ENCODE measurements at regions not wholly inside any gene's neighbourhood (a gene's known extent, or its start where the extent isn't known, plus 50 kb on each side); places are given as distances from the start of the nearest gene placed in this dataset.

- no peak for ATAC-seq
- H3K4me1 Mint-ChIP-seq = no peaks in the 10 kb centered on the region
- no peak overlapping the region for H3K27ac Mint-ChIP-seq
These were observed 61.3 kb upstream of the ELL2 start for GRCh38 chr5:96022971-96023370.

GRCh38 chr5:96017951-96018350 is 56.3 kb upstream of the ELL2 start:
- Mint-ChIP-seq H3K36me3 (ENCODE audit: low read depth) (no peaks in the 10 kb centered on the region), H3K27me3 (peaks cover 1% of the 10 kb centered on the region), H3K27ac (no peak overlapping the region), H3K4me3 (no peak overlapping the region), H3K4me1 (no peaks in the 10 kb centered on the region)
- ATAC-seq (no peak), DNase-seq (no peak)
- H3K9me3 ChIP-seq (ENCODE audit: control insufficient read depth, low read length, poor library complexity, severe bottlenecking) = no peaks in the 10 kb centered on the region

More at GRCh38 chr5:96022971-96023370, 61.3 kb upstream of the ELL2 start:
- no peak for DNase-seq
- Mint-ChIP-seq H3K36me3 (ENCODE audit: low read depth) (no peaks in the 10 kb centered on the region), H3K27me3 (peaks cover 14% of the 10 kb centered on the region), H3K4me3 (no peak overlapping the region)
- H3K9me3 ChIP-seq (ENCODE audit: control insufficient read depth, low read length, poor library complexity, severe bottlenecking) = no peaks in the 10 kb centered on the region

DNA sequence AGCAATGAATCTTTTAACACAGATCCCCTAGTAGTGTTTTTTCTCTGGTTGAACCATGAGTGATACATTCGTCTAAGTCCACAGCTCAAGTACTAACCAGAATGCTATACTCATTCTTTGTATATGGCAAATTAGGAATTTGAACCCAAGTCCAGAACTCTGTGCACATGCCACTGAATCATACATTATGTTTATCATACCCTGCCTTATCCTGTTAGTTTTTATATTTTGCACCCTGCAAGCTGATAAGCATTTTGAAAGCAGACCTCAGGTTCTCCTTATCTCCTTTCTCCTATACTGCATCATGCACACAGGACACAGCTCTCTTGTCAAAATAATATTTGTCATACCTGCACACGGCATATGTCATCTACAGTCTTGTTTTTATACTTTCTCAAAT is 54.6 kb upstream of the ELL2 start:
- Mint-ChIP-seq H3K36me3 (ENCODE audit: low read depth) (no peaks in the 10 kb centered on the region), H3K4me1 (no peaks in the 10 kb centered on the region), H3K4me3 (no peak overlapping the region), H3K27ac (no peak overlapping the region), H3K27me3 (no peaks in the 10 kb centered on the region)
- no peaks in the 10 kb centered on the region for H3K9me3 ChIP-seq (ENCODE audit: control insufficient read depth, low read length, poor library complexity, severe bottlenecking)
- ATAC-seq = no peak
- no peak for DNase-seq

DNA sequence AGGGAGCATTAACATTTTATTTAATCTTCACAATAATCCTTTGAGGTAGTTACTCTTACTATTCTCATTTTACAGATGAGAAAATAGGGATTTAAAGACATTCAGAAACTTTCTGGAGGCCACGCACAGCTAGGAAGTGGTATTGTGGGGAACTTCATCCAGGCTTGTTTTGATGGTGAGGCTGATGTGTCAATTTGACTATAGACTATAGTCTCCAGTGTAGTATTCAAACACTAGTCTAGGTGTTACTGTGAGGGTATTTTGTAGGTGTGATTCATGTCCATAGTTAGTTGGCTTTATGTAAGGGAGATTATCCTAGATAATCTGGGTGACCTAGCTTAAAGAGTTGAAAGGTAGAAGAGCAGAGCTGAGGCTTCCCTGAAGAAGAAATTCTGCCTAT is 54.1 kb upstream of the ELL2 start:
- no peak overlapping the region for H3K27ac Mint-ChIP-seq
- H3K4me1 Mint-ChIP-seq = no peaks in the 10 kb centered on the region
- ATAC-seq = no peak

DNA sequence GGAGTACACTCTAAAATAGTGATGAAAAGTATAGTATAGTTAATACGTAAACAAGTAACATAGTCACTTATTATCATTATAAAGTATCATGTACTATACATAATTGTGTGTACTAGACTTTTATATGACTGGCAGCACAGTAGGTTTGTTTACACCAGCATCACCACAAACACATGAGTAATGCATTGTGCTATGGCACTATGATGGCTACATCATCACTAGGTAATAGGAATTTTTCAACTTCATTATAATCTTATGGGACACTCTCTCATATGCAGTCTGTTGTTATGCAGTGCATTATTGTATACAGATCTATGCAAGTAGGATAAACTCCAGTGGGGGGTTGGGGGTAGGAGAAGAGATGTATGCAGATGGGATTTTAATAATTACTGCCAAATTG is 52.7 kb upstream of the ELL2 start:
- no peak for DNase-seq
- H3K4me3 Mint-ChIP-seq = no peak overlapping the region
- H3K36me3 Mint-ChIP-seq (ENCODE audit: low read depth) = no peaks in the 10 kb centered on the region

More for the DNA sequence above, 54.1 kb upstream of the ELL2 start:
- H3K4me3 Mint-ChIP-seq = no peak overlapping the region
- no peaks in the 10 kb centered on the region for H3K36me3 Mint-ChIP-seq (ENCODE audit: low read depth)
- H3K9me3 ChIP-seq (ENCODE audit: control insufficient read depth, low read length, poor library complexity, severe bottlenecking) = no peaks in the 10 kb centered on the region
- no peaks in the 10 kb centered on the region for H3K27me3 Mint-ChIP-seq
- no peak for DNase-seq

GRCh38 chr5:96013254-96013653 is 51.6 kb upstream of the ELL2 start:
- no peak overlapping the region for H3K4me3 Mint-ChIP-seq
- ATAC-seq (no peak), DNase-seq (no peak)
- no peak overlapping the region for H3K27ac Mint-ChIP-seq
- H3K27me3 Mint-ChIP-seq = no peaks in the 10 kb centered on the region
- no peaks in the 10 kb centered on the region for H3K9me3 ChIP-seq (ENCODE audit: control insufficient read depth, low read length, poor library complexity, severe bottlenecking)
- no peaks in the 10 kb centered on the region for H3K4me1 Mint-ChIP-seq
- no peaks in the 10 kb centered on the region for H3K36me3 Mint-ChIP-seq (ENCODE audit: low read depth)

More for the DNA sequence above, 52.7 kb upstream of the ELL2 start:
- ATAC-seq = no peak
- H3K9me3 ChIP-seq (ENCODE audit: control insufficient read depth, low read length, poor library complexity, severe bottlenecking) = no peaks in the 10 kb centered on the region
- Mint-ChIP-seq H3K27me3 (no peaks in the 10 kb centered on the region), H3K27ac (no peak overlapping the region), H3K4me1 (no peaks in the 10 kb centered on the region)

GRCh38 chr5:96012399-96012798 is 50.7 kb upstream of the ELL2 start:
- ATAC-seq (no peak), DNase-seq (no peak)
- no peaks in the 10 kb centered on the region for H3K27me3 Mint-ChIP-seq
- H3K27ac Mint-ChIP-seq = no peak overlapping the region
- no peaks in the 10 kb centered on the region for H3K36me3 Mint-ChIP-seq (ENCODE audit: low read depth)
- no peaks in the 10 kb centered on the region for H3K9me3 ChIP-seq (ENCODE audit: control insufficient read depth, low read length, poor library complexity, severe bottlenecking)
- H3K4me1 Mint-ChIP-seq = no peaks in the 10 kb centered on the region
- no peak overlapping the region for H3K4me3 Mint-ChIP-seq
